Body of pancreas (tissue), 4 donors: ENCODE measurements at regions not wholly inside any gene's neighbourhood (a gene's known extent, or its start where the extent isn't known, plus 50 kb on each side); places are given as distances from the start of the nearest gene placed in this dataset.
"Not testable (repeated sequence)": the region's sequence is repeated elsewhere in the genome, so short reads cannot be mapped to it uniquely, and the experiment has no call there.

Source experiments
- CTCF ChIP-seq, 7 experiments: fragments of 450-650 bp in 4 of 7; fragments of 200-600 bp in 3 of 7; sonication (generic) in 3 of 7; IDR thresholded peaks; one replicate each; pipeline ENCODE4 v1.5.1; 2016 to 2019; ENCODE audit warnings: antibody characterized with exemption in 7 of 7
- POLR2A ChIP-seq, 3 donors: fragments of 450-650 bp; IDR thresholded peaks; one replicate each; pipeline ENCODE4 v1.6.1; 2016; ENCODE audit warnings: antibody characterized with exemption in 3 of 3, mild to moderate bottlenecking in 2 of 3

DNA sequence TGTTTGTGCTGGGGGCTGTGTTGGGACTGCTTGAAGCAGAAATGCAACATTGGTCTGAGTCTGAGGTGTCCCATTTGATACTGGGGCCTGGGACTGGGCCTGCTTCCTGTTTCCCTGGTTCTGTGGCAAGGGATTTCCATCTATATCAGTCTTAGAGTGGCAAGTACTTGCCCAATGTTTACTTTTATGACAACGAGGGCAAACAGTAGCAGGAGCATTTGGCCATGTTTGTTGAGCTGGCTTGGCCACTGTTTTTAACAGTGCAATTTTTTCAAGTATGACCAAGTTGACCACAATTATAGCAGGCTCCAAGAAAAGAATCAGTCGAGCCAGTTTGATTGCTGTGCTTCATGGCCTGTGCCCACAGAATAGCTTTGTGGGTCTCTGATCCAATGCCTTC, 88.5 kb upstream of the PGR start:
- not testable (repeated sequence) for TF ChIP-seq CTCF, POLR2A (IDR thresholded peaks at IDR 0.05)
